AG04450 (cell line): ENCODE measurements at regions not wholly inside any gene's neighbourhood (a gene's known extent, or its start where the extent isn't known, plus 50 kb on each side); places are given as distances from the start of the nearest gene placed in this dataset.

Source experiments
- CTCF ChIA-PET: fragments of 300-600, 350-600 bp; formaldehyde crosslinking; extraction: SDS; loops from one replicate; lab custom pipeline; 2022; ENCODE audit warnings: antibody characterized with exemption, inconsistent platforms; lab: Charles Lee
- POLR2A ChIA-PET: fragments of 350-600 bp; formaldehyde crosslinking; extraction: SDS; loops from one replicate; lab custom pipeline; 2021; ENCODE audit warnings: antibody characterized with exemption, inconsistent platforms; lab: Yijun Ruan, JAX
- DNase-seq: peaks from one replicate; pipeline ENCODE4 v3.0.0-alpha.2; 2011; ENCODE audit warnings: low read depth, low spot score
- H3K27ac ChIP-seq: one replicate; pipeline ENCODE4 v1.5.1; 2012; ENCODE audit warnings: low read depth, low read length, control low read depth
- H3K27me3 ChIP-seq: one replicate; pipeline ENCODE4 v1.6.0; 2012; ENCODE audit warnings: low read length; ENCODE audit not compliant: control insufficient read depth, insufficient read depth
- H3K4me3 ChIP-seq: 2 replicates; pipeline ENCODE4 v1.5.1; 2011; ENCODE audit warnings: mild to moderate bottlenecking, low read depth, low read length, control low read depth
- H3K9me3 ChIP-seq: 2 replicates; pipeline ENCODE4 v1.5.1; 2012; ENCODE audit warnings: low read length; ENCODE audit not compliant: control insufficient read depth, insufficient read depth
- TF ChIP-seq, protein P1 (sequence below): IDR thresholded peaks from 2 replicates; pipeline ENCODE4 v1.5.1; 2011; ENCODE audit warnings: low read depth, low read length, control low read depth, inconsistent platforms

DNA sequence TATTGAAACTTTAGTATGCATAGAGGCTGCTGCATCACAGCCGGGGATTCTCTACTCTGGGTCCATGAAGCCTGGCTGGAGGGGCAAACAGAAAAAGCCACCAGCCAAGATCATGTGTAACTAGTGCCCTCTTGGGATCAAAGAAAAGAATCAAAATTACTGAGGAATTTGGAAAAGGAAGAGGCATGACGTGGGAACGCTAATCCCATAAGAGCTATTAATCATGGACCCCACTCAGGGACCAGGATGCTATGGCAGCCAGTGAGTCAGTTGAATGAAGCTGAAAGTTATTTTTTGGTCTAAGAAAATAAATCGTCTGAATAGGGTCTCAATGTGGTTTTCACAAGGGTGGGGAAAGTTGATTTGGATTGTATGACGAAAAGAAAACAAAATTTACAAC lies 1165.1 kb downstream of the ROBO2 start:
- Histone ChIP-seq H3K4me3 (peak overlapping the region; percentile 15; the same call in 1 of the 2 replicates), H3K27ac (no peak overlapping the region), H3K9me3 (no peaks in the 10 kb centered on the region), H3K27me3 (no peaks in the 10 kb centered on the region)
- ChIA-PET CTCF (interaction anchor here (0.6 to 1.4 kb wide), 6 partner anchors 16 to 456 kb away, joined by 3 to 5 read pairs (median 3); no protein-coding TSS in a partner anchor), POLR2A (no interaction called here)
- TF ChIP-seq, protein P1, sequence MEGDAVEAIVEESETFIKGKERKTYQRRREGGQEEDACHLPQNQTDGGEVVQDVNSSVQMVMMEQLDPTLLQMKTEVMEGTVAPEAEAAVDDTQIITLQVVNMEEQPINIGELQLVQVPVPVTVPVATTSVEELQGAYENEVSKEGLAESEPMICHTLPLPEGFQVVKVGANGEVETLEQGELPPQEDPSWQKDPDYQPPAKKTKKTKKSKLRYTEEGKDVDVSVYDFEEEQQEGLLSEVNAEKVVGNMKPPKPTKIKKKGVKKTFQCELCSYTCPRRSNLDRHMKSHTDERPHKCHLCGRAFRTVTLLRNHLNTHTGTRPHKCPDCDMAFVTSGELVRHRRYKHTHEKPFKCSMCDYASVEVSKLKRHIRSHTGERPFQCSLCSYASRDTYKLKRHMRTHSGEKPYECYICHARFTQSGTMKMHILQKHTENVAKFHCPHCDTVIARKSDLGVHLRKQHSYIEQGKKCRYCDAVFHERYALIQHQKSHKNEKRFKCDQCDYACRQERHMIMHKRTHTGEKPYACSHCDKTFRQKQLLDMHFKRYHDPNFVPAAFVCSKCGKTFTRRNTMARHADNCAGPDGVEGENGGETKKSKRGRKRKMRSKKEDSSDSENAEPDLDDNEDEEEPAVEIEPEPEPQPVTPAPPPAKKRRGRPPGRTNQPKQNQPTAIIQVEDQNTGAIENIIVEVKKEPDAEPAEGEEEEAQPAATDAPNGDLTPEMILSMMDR: peak; percentile 24
- peak; percentile 10 for DNase-seq

DNA sequence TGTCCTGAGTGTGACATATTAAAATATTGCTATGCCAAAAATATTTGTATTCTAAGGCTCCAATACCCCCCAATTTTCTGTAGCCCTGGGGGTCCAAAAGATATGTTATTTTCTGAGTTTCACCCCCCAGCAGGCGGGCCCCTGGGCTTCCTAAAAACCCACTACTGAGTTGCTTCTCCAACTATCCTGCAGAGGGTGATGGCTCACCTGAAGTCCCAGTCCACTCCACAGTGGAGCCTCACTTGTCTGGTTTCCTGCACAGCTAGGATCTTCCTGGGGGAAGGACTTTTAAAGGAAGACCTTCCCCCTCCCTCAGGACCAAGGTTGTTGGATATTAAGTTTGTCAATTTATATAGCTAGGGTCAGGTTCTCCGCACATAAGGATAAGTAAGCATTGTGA lies 1181.4 kb downstream of the ROBO2 start:
- no peak overlapping the region for H3K27ac ChIP-seq
- TF ChIP-seq, protein P1: no peak
- ChIA-PET CTCF (interaction anchor here (1.1 kb wide), 1 partner anchor 16 kb away, joined by 4 read pairs; no protein-coding TSS in a partner anchor), POLR2A (no interaction called here)
- H3K9me3 ChIP-seq: no peaks in the 10 kb centered on the region; the same call in 1 of the 2 replicates
- no peaks in the 10 kb centered on the region for H3K27me3 ChIP-seq
- DNase-seq: no peak
- H3K4me3 ChIP-seq: no peak overlapping the region

DNA sequence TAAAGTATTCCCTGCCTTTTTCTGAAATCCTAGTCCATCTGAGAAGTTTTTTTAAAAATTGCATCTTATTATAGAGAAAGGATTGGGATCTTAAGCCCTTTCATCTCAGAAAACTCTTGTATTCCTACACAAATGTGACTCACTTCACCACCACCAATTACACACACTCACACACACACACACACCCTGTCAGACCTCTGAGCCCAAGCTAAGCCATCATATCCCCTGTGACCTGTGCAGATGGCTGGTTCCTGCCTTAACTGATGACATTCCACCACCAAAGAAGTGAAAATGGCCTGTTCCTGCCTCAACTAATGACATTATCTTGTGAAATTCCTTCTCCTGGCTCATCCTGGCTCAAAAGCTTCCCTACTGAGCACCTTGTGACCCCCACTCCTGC lies 1181.9 kb downstream of the ROBO2 start:
- CTCF ChIA-PET: no interaction called here
- H3K9me3 ChIP-seq: no peaks in the 10 kb centered on the region; the same call in 1 of the 2 replicates
- no peak overlapping the region for H3K4me3 ChIP-seq
- DNase-seq: no peak
- H3K27ac ChIP-seq: no peak overlapping the region
- H3K27me3 ChIP-seq: no peaks in the 10 kb centered on the region
- POLR2A ChIA-PET: no interaction called here
- TF ChIP-seq, protein P1: no peak

DNA sequence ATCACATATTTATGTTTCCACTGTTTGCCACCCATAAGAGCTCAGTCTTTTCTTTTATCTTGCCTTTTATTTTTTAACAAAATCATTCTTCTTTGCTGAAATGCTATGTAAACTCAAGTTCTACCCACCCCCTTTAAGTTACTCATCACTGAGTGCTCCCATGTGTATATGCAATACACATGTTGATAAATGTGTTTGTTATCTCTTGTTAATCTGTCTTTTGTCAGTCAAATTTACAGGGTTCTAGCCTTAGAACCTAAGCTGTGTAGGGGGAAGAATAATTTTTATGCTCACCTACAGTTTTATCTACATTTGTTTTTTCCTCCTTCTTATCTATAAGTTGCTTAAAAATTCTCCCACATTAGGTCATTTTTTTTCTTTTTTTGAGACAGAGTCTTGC lies 1195.9 kb downstream of the ROBO2 start:
- no peak overlapping the region for H3K4me3 ChIP-seq
- TF ChIP-seq, protein P1: no peak
- DNase-seq: no peak
- CTCF ChIA-PET: no interaction called here
- H3K9me3 ChIP-seq: peaks cover 4% of the 10 kb centered on the region; the same call in 1 of the 2 replicates
- no peak overlapping the region for H3K27ac ChIP-seq
- POLR2A ChIA-PET: no interaction called here
- no peaks in the 10 kb centered on the region for H3K27me3 ChIP-seq

DNA sequence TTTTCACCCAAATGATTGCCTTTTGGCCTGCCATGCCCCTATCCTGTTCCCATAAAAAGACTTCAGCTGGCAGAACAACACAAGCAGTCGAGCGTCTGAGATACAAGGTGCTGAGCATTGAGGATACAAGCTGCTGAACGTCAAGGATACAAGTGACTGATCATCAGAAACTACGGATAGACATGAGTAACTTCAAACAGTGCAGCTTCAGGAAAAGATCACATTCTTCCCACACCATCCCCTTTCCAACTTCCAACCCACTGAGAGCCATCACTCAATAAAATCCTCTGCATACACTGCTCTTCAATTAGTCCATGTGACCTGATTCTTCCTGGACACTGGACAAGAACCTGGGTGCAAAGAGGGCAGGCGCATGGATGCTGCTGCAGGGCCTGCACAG lies 1198.9 kb downstream of the ROBO2 start:
- Histone ChIP-seq H3K27ac (no peak overlapping the region), H3K27me3 (no peaks in the 10 kb centered on the region), H3K4me3 (no peak overlapping the region), H3K9me3 (no peaks in the 10 kb centered on the region)
- TF ChIP-seq, protein P1: no peak
- ChIA-PET POLR2A (no interaction called here), CTCF (no interaction called here)
- no peak for DNase-seq
